Activated CD8-positive, alpha-beta T cell treated with anti-CD3 and anti-CD28 coated beads, Interleukin-2, amount 10 ng/mL, durations not matched to agents 7 days and 5 days (primary cell): ENCODE measurements at regions not wholly inside any gene's neighbourhood (a gene's known extent, or its start where the extent isn't known, plus 50 kb on each side); places are given as distances from the start of the nearest gene placed in this dataset.
"Not testable (repeated sequence)": the region's sequence is repeated elsewhere in the genome, so short reads cannot be mapped to it uniquely, and the experiment has no call there.

ENCODE experiments used
- ATAC-seq: fragments of 150-1000 bp; cut with Tn5 transposase; one replicate; pipeline ENCODE4 v1.10.0; 2021; ENCODE audit warnings: moderate library complexity
- CTCF ChIA-PET: fragments of 350-600 bp; sonication (Branson Sonifier 250); formaldehyde crosslinking; loops from one replicate; lab custom pipeline; 2021; ENCODE audit warnings: antibody characterized with exemption; lab: Charles Lee
- POLR2A ChIA-PET: fragments of 350-600 bp; sonication (Branson Sonifier 250); formaldehyde crosslinking; loops from one replicate; lab custom pipeline; 2021; ENCODE audit warnings: antibody characterized with exemption; lab: Charles Lee
- DNase-seq: peaks from one replicate; pipeline ENCODE4 v3.0.0-alpha.2; 2020
- H3K27ac Mint-ChIP-seq: one replicate; pipeline ENCODE4 v1.8.0; 2021; ENCODE audit warnings: mild to moderate bottlenecking, mixed read lengths
- H3K27me3 Mint-ChIP-seq: one replicate; pipeline ENCODE4 v1.8.0; 2021; ENCODE audit warnings: low read depth, mixed read lengths
- H3K36me3 Mint-ChIP-seq: one replicate; pipeline ENCODE4 v1.8.0; 2021; ENCODE audit warnings: low read depth, mixed read lengths
- H3K4me1 Mint-ChIP-seq: one replicate; pipeline ENCODE4 v1.8.0; 2021; ENCODE audit warnings: low read depth, mixed read lengths
- H3K4me3 Mint-ChIP-seq: one replicate; pipeline ENCODE4 v1.8.0; 2021; ENCODE audit warnings: mild to moderate bottlenecking, mixed read lengths
- H3K9me3 Mint-ChIP-seq: one replicate; pipeline ENCODE4 v1.8.0; 2022; ENCODE audit warnings: mixed read lengths; ENCODE audit not compliant: insufficient read depth

- ChIA-PET CTCF (no interaction called here), POLR2A (no interaction called here)
- Mint-ChIP-seq H3K4me1 (no peaks in the 10 kb centered on the region), H3K4me3 (no peak overlapping the region), H3K27ac (no peak overlapping the region), H3K36me3 (no peaks in the 10 kb centered on the region), H3K27me3 (no peaks in the 10 kb centered on the region), H3K9me3 (no peaks in the 10 kb centered on the region)
- no peak for ATAC-seq
- DNase-seq, result no peak
Measured at GRCh38 chr2:55811048-55811447, 112.5 kb downstream of the EFEMP1 start.

- H3K36me3 Mint-ChIP-seq, result no peaks in the 10 kb centered on the region
- ChIA-PET CTCF (no interaction called here), POLR2A (no interaction called here)
- no peaks in the 10 kb centered on the region for H3K4me1 Mint-ChIP-seq
- H3K4me3 Mint-ChIP-seq, result no peak overlapping the region
- H3K27me3 Mint-ChIP-seq, result no peaks in the 10 kb centered on the region
- DNase-seq (no peak), ATAC-seq (no peak)
- no peaks in the 10 kb centered on the region for H3K9me3 Mint-ChIP-seq
- no peak overlapping the region for H3K27ac Mint-ChIP-seq
Measured at GRCh38 chr2:55810622-55811020, 113.0 kb downstream of the EFEMP1 start.

- no peak for ATAC-seq
- no peak overlapping the region for H3K4me3 Mint-ChIP-seq
- no peaks in the 10 kb centered on the region for H3K27me3 Mint-ChIP-seq
- DNase-seq, result no peak
- no peaks in the 10 kb centered on the region for H3K9me3 Mint-ChIP-seq
- H3K36me3 Mint-ChIP-seq, result no peaks in the 10 kb centered on the region
- no peak overlapping the region for H3K27ac Mint-ChIP-seq
- ChIA-PET POLR2A (no interaction called here), CTCF (no interaction called here)
- no peaks in the 10 kb centered on the region for H3K4me1 Mint-ChIP-seq
Measured at GRCh38 chr2:55809875-55810621, 113.5 kb downstream of the EFEMP1 start.

GRCh38 chr2:55807900-55808299, 114.3 kb upstream of the PNPT1 start:
- ChIA-PET POLR2A (no interaction called here), CTCF (no interaction called here)
- H3K9me3 Mint-ChIP-seq, result no peaks in the 10 kb centered on the region
- no peaks in the 10 kb centered on the region for H3K4me1 Mint-ChIP-seq
- DNase-seq (no peak), ATAC-seq (no peak)
- H3K4me3 Mint-ChIP-seq, result no peak overlapping the region
- no peaks in the 10 kb centered on the region for H3K36me3 Mint-ChIP-seq
- H3K27me3 Mint-ChIP-seq, result no peaks in the 10 kb centered on the region
- no peak overlapping the region for H3K27ac Mint-ChIP-seq

DNA sequence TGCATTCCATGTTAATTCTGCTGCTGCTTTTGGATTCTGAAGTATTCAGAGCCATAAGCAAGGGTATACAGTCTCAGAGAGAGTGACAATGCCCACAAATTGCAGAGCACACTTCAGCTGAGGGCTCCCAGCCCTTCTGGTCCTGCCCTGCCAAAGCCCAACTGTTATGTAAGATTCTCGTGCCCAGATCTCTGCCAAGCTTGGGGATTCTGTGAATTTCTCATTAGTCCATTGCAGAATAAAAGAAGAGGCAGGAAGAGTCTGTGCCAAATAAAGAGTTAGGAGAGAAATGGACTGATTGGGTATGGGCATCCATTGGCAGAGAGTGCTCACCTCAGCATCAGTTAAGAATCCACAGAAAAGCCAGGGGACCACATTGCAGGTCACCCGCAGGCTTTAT, 112.0 kb upstream of the PNPT1 start:
- Mint-ChIP-seq H3K9me3 (no peaks in the 10 kb centered on the region), H3K36me3 (no peaks in the 10 kb centered on the region), H3K27me3 (no peaks in the 10 kb centered on the region), H3K4me1 (no peaks in the 10 kb centered on the region), H3K27ac (no peak overlapping the region), H3K4me3 (no peak overlapping the region)
- CTCF ChIA-PET, result no interaction called here
- ATAC-seq (no peak), DNase-seq (no peak)
- POLR2A ChIA-PET, result no interaction called here

DNA sequence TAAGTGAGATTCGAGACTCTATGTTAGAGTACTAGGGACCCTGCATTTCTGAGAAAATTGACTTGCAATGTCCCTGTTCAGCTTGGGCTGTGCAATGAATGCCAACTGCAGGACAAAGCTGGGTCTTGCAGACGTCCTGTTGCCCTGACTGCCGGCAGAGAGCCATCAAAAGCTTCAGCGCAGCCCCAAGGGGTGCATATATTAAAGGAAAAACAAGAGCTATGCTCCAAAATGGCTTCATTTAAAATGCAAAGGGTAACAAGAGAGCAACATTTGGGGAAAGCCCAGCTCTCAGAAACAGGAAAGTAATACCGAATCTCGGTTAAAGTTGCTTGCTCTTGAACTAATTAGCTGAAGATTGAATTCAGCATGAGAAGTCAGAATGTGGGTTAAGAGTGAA, 110.9 kb upstream of the PNPT1 start:
- no peaks in the 10 kb centered on the region for H3K36me3 Mint-ChIP-seq
- CTCF ChIA-PET, result no interaction called here
- ATAC-seq (no peak), DNase-seq (no peak)
- no peak overlapping the region for H3K27ac Mint-ChIP-seq
- H3K9me3 Mint-ChIP-seq, result no peaks in the 10 kb centered on the region
- no peaks in the 10 kb centered on the region for H3K27me3 Mint-ChIP-seq
- H3K4me3 Mint-ChIP-seq, result no peak overlapping the region
- H3K4me1 Mint-ChIP-seq, result no peaks in the 10 kb centered on the region
- POLR2A ChIA-PET, result no interaction called here

DNA sequence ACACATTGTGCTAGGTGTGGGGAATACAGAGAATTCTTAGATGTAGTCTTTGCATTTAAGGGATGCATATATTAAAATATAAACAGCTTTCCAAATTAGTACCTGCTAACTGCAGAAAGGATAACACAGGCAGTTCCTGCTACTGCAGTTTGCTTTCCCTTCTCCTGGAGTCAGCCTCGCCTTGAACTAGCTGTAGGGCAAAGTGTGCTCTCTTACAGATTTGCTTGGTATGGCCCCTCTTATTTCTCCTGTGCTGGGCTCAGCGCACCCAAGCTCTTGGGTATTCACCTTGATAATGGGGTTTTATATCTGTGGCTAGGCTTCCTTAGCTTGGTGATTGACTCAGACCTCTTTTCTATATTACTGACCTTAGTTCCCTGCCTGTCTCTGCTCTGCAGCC, 108.4 kb upstream of the PNPT1 start:
- H3K4me3 Mint-ChIP-seq, result no peak overlapping the region
- ATAC-seq (no peak), DNase-seq (no peak)
- no peaks in the 10 kb centered on the region for H3K36me3 Mint-ChIP-seq
- H3K27me3 Mint-ChIP-seq, result no peaks in the 10 kb centered on the region
- no peaks in the 10 kb centered on the region for H3K4me1 Mint-ChIP-seq
- no peaks in the 10 kb centered on the region for H3K9me3 Mint-ChIP-seq
- POLR2A ChIA-PET, result no interaction called here
- CTCF ChIA-PET, result no interaction called here
- no peak overlapping the region for H3K27ac Mint-ChIP-seq

DNA sequence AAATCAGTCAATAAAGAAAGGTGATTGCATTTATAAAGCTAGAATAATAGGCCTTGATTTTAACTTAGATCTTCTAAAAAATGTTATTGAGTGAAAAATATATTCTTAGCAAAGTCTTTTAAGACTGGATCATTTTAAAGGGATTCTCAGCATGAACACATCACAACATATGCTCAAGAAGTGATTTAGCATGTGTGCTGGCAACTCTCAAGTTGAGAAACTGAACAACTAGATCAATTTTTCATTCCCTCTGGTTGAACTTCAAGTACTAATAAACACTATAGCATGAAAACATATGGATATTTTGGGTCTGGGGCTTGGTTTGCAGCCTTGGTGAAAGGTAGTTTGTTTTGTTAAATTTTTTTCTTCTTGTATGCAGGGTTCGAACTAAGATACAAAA, 107.8 kb upstream of the PNPT1 start:
- CTCF ChIA-PET, result no interaction called here

GRCh38 chr2:55799624-55800023, 106.0 kb upstream of the PNPT1 start:
- H3K9me3 Mint-ChIP-seq, POLR2A ChIA-PET, ATAC-seq, H3K4me1 Mint-ChIP-seq, CTCF ChIA-PET, DNase-seq, H3K4me3 Mint-ChIP-seq, H3K36me3 Mint-ChIP-seq, H3K27ac Mint-ChIP-seq, H3K27me3 Mint-ChIP-seq: not testable (repeated sequence)

More for the DNA sequence above, 107.8 kb upstream of the PNPT1 start:
- H3K27me3 Mint-ChIP-seq, result no peaks in the 10 kb centered on the region
- no peak overlapping the region for H3K27ac Mint-ChIP-seq
- POLR2A ChIA-PET, result no interaction called here
- no peaks in the 10 kb centered on the region for H3K4me1 Mint-ChIP-seq
- H3K4me3 Mint-ChIP-seq, result no peak overlapping the region
- H3K9me3 Mint-ChIP-seq, result no peaks in the 10 kb centered on the region
- H3K36me3 Mint-ChIP-seq, result no peaks in the 10 kb centered on the region
- no peak for DNase-seq
- no peak for ATAC-seq

- Mint-ChIP-seq H3K36me3 (no peaks in the 10 kb centered on the region), H3K9me3 (peaks cover 4% of the 10 kb centered on the region), H3K4me1 (no peaks in the 10 kb centered on the region), H3K27me3 (no peaks in the 10 kb centered on the region), H3K27ac (no peak overlapping the region), H3K4me3 (no peak overlapping the region)
- ChIA-PET POLR2A (no interaction called here), CTCF (no interaction called here)
- ATAC-seq (no peak), DNase-seq (no peak)
Measured at GRCh38 chr2:55796121-55796520, 102.5 kb upstream of the PNPT1 start.

DNA sequence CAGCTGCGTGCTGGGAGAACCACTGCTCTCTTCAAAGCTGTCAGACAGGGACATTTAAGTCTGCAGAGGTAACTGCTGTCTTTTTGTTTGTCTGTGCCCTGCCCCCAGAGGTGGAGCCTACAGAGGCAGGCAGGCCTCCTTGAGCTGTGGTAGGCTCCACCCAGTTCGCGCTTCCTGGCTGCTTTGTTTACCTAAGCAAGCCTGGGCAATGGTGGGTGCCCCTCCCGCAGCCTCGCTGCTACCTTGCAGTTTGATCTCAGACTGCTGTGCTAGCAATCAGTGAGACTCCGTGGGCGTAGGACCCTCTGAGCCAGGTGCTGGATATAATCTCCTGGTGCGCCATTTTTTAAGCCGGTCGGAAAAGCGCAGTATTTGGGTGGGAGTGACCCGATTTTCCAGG, 100.0 kb upstream of the PNPT1 start:
- H3K27ac Mint-ChIP-seq, H3K4me3 Mint-ChIP-seq, H3K27me3 Mint-ChIP-seq, ATAC-seq, H3K4me1 Mint-ChIP-seq, H3K36me3 Mint-ChIP-seq, H3K9me3 Mint-ChIP-seq, POLR2A ChIA-PET, CTCF ChIA-PET, DNase-seq: not testable (repeated sequence)

DNA sequence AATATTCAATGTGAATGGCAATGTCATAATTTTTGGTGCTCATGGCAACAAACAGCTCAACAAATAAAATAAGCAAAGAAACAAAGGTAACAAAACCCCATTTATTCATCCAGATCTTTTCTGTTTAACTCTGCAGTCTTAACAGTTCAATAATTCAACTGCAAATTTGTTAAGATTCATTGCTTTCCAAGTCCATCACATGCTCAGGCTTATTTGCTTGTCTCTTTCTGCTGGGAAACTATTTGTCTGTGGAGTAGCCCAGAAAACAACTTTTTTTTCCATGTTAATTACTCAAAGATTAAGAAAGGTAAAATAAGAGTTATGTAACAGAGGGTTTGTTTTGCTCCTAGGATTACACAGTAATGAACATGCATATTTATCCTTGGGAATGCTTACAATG, 92.6 kb upstream of the PNPT1 start:
- Mint-ChIP-seq H3K4me3 (no peak overlapping the region), H3K4me1 (no peaks in the 10 kb centered on the region), H3K27ac (no peak overlapping the region), H3K36me3 (no peaks in the 10 kb centered on the region), H3K9me3 (no peaks in the 10 kb centered on the region), H3K27me3 (no peaks in the 10 kb centered on the region)
- CTCF ChIA-PET, result no interaction called here
- ATAC-seq (no peak), DNase-seq (no peak)
- POLR2A ChIA-PET, result no interaction called here

- H3K36me3 Mint-ChIP-seq, H3K4me1 Mint-ChIP-seq, H3K9me3 Mint-ChIP-seq, H3K27me3 Mint-ChIP-seq, H3K4me3 Mint-ChIP-seq, POLR2A ChIA-PET, H3K27ac Mint-ChIP-seq, CTCF ChIA-PET, ATAC-seq, DNase-seq: not testable (repeated sequence)
Measured at GRCh38 chr2:55783751-55784150, 90.1 kb upstream of the PNPT1 start.
